ENCODE measurements at regions not wholly inside any gene's neighbourhood (a gene's known extent, or its start where the extent isn't known, plus 50 kb on each side); places are given as distances from the start of the nearest gene placed in this dataset.

DNA sequence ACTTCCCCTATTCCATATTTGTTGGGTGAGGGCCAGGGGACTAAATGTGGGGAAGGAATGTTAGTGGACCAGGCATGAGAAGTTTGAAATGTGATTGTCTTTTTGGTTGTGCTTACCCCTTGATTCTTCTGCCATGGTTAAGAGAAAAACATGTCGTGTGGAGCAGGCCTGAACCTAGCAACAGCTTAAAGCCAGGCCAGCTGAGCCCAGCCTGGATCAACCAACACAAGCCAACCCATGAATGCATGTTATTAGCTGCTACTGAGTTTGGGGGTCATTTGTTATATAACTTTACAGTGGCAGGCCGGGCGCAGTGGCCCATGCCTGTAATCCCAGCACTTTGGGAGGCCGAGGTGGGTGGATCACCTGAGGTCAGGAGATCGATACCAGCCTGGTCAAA lies 52.4 kb upstream of the TRIO start:
- no peak for TF ChIP-seq POLR2A (IDR thresholded peaks at IDR 0.05)
- TF ChIP-seq CTCF (IDR thresholded peaks at IDR 0.05): no peak
- no peak for DNase-seq
- Histone ChIP-seq H3K4me3 (no peak overlapping the region), H3K27ac (no peak overlapping the region), H3K27me3 (no peaks in the 10 kb centered on the region), H3K36me3 (no peaks in the 10 kb centered on the region), H3K4me1 (no peaks in the 10 kb centered on the region), H3K9me3 (peaks cover 0 to 4% (median 0%) of the 10 kb centered on the region in 4 donors)

GRCh38 chr5:14090290-14090689 lies 52.9 kb upstream of the TRIO start:
- H3K9me3 ChIP-seq: peaks cover 0 to 4% (median 0%) of the 10 kb centered on the region in 4 donors
- DNase-seq: no peak
- H3K27ac ChIP-seq: no peak overlapping the region
- H3K36me3 ChIP-seq: no peaks in the 10 kb centered on the region
- no peaks in the 10 kb centered on the region for H3K27me3 ChIP-seq
- TF ChIP-seq POLR2A (IDR thresholded peaks at IDR 0.05): no peak
- TF ChIP-seq CTCF (IDR thresholded peaks at IDR 0.05): no peak
- no peaks in the 10 kb centered on the region for H3K4me1 ChIP-seq
- H3K4me3 ChIP-seq: no peak overlapping the region

DNA sequence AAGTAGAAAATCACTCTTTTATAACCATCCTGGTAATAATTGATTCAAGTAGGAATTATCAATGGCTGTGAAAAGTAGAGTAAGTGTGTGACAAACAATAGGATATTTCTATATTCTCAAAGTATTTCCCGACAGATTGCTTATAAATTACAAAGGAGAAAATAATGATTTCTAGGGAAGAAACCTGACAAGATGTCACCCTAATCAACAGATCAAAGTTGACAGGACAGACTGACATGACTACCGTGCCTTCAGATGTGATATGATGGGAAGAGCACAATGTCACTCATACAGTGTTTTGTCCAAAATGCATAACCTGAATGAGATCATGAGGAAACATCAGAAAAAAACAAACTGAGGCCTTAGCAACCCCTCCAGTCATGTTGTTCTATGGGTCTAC lies 53.9 kb upstream of the TRIO start:
- Histone ChIP-seq H3K4me3 (no peak overlapping the region), H3K27ac (no peak overlapping the region), H3K4me1 (no peaks in the 10 kb centered on the region), H3K27me3 (no peaks in the 10 kb centered on the region), H3K36me3 (no peaks in the 10 kb centered on the region), H3K9me3 (peaks cover 0 to 4% (median 0%) of the 10 kb centered on the region in 4 donors)
- no peak for TF ChIP-seq CTCF (IDR thresholded peaks at IDR 0.05)
- no peak for TF ChIP-seq POLR2A (IDR thresholded peaks at IDR 0.05)
- no peak for DNase-seq

GRCh38 chr5:14086261-14086660 lies 56.9 kb upstream of the TRIO start:
- no peaks in the 10 kb centered on the region for H3K4me1 ChIP-seq
- no peak for DNase-seq
- no peaks in the 10 kb centered on the region for H3K27me3 ChIP-seq
- H3K27ac ChIP-seq: no peak overlapping the region
- H3K36me3 ChIP-seq: no peaks in the 10 kb centered on the region
- H3K9me3 ChIP-seq: peaks cover 0 to 4% (median 0%) of the 10 kb centered on the region in 4 donors
- no peak overlapping the region for H3K4me3 ChIP-seq
- TF ChIP-seq POLR2A (IDR thresholded peaks at IDR 0.05) (no peak), CTCF (IDR thresholded peaks at IDR 0.05) (no peak)

GRCh38 chr5:14082973-14083372 lies 60.2 kb upstream of the TRIO start:
- Histone ChIP-seq H3K4me1 (no peaks in the 10 kb centered on the region), H3K9me3 (no peaks in the 10 kb centered on the region), H3K36me3 (no peaks in the 10 kb centered on the region), H3K27me3 (no peaks in the 10 kb centered on the region), H3K27ac (no peak overlapping the region), H3K4me3 (no peak overlapping the region)
- no peak for DNase-seq
- TF ChIP-seq CTCF (IDR thresholded peaks at IDR 0.05) (no peak), POLR2A (IDR thresholded peaks at IDR 0.05) (no peak)

- no peak overlapping the region for H3K4me3 ChIP-seq
- TF ChIP-seq POLR2A (IDR thresholded peaks at IDR 0.05) (no peak), CTCF (IDR thresholded peaks at IDR 0.05) (no peak)
- no peak for DNase-seq
- no peaks in the 10 kb centered on the region for H3K4me1 ChIP-seq
- no peaks in the 10 kb centered on the region for H3K36me3 ChIP-seq
- H3K9me3 ChIP-seq: no peaks in the 10 kb centered on the region
- H3K27ac ChIP-seq: no peak overlapping the region
- no peaks in the 10 kb centered on the region for H3K27me3 ChIP-seq
Observed at GRCh38 chr5:14082523-14082922, 60.6 kb upstream of the TRIO start.

Data from Peyer's patch (tissue), 4 donors.